Esophagus muscularis mucosa (tissue), 4 donors: ENCODE measurements at regions not wholly inside any gene's neighbourhood (a gene's known extent, or its start where the extent isn't known, plus 50 kb on each side); places are given as distances from the start of the nearest gene placed in this dataset.

Experiments used
- DNase-seq: peaks from one replicate; pipeline ENCODE4 v3.0.0-alpha.2; 2017; ENCODE audit errors: extremely low spot score
- H3K27ac ChIP-seq, 4 donors: fragments of 200-600 bp; sonication (generic); replicated peaks in 1 of 4; 1 replicate in 3 of 4; 2 replicates in 1 of 4; pipeline ENCODE4 v1.5.1; 2016 to 2019; ENCODE audit warnings: mild to moderate bottlenecking in 1 of 4
- H3K27me3 ChIP-seq, 4 donors: fragments of 200-600 bp; sonication (generic); one replicate each; pipeline versions ENCODE4 v1.5.1 to v1.6.0; 2016 to 2019
- H3K36me3 ChIP-seq, 4 donors: fragments of 200-600 bp; sonication (generic); one replicate each; pipeline ENCODE4 v1.5.1; 2016 to 2019
- H3K4me1 ChIP-seq, 4 donors: fragments of 200-600 bp; sonication (generic); one replicate each; pipeline ENCODE4 v1.5.1; 2016 to 2019
- H3K4me3 ChIP-seq, 4 donors: fragments of 200-600 bp; sonication (generic); 1 replicate in 2 of 4; 2 replicates in 2 of 4; pipeline ENCODE4 v1.5.1; 2016 to 2019; ENCODE audit warnings: mild to moderate bottlenecking in 4 of 4, moderate library complexity in 1 of 4
- H3K9me3 ChIP-seq, 4 donors: fragments of 200-600 bp; sonication (generic); 1 replicate in 3 of 4; 2 replicates in 1 of 4; pipeline ENCODE4 v1.5.1; 2016 to 2019
- CTCF ChIP-seq, 3 experiments: fragments of 200-600 bp in 2 of 3; fragments of 450-650 bp in 1 of 3; sonication (generic) in 2 of 3; IDR thresholded peaks; one replicate each; pipeline ENCODE4 v1.5.1; 2017 to 2019; ENCODE audit warnings: antibody characterized with exemption in 3 of 3, mild to moderate bottlenecking in 2 of 3, moderate library complexity in 1 of 3
- EP300 ChIP-seq: sonication (generic); formaldehyde crosslinking; IDR thresholded peaks from one replicate; pipeline ENCODE4 v1.6.1; 2017; ENCODE audit warnings: antibody characterized with exemption
- POLR2A ChIP-seq: fragments of 450-650 bp; IDR thresholded peaks from one replicate; pipeline ENCODE4 v1.6.1; 2017; ENCODE audit warnings: antibody characterized with exemption, moderate library complexity, mild to moderate bottlenecking, low read depth
- POLR2AphosphoS5 ChIP-seq, 2 donors: sonication (generic); formaldehyde crosslinking; IDR thresholded peaks; one replicate each; pipeline ENCODE4 v1.6.1; 2017; ENCODE audit warnings: antibody characterized with exemption in 2 of 2
- WGBS: methylation state at CpG from one replicate; pipeline ENCODE4 v1.1.5; 2018; 5-methylcytosine and 5-hydroxymethylcytosine counted together
- intact Hi-C: fragments of 100-400 bp; cut with DNase I; formaldehyde crosslinking; loops from one replicate; pipeline ENCODE4 v1.15.1; 2023

- no peaks in the 10 kb centered on the region for H3K9me3 ChIP-seq
- H3K27ac ChIP-seq, result no peak overlapping the region
- no peak overlapping the region for H3K4me3 ChIP-seq
- WGBS, result 97% methylated on average over 5 of the region's 5 CpGs
- H3K36me3 ChIP-seq, result no peaks in the 10 kb centered on the region
- peak; percentile 37 for DNase-seq
- intact Hi-C loops, result no loop called here
- TF ChIP-seq CTCF (IDR thresholded peaks at IDR 0.05), result no peak
- TF ChIP-seq EP300, result no peak
- no peak for TF ChIP-seq POLR2A
- TF ChIP-seq POLR2AphosphoS5 (IDR thresholded peaks at IDR 0.05), result no peak
- peaks cover 0 to 9% (median 6%) of the 10 kb centered on the region in 4 donors for H3K4me1 ChIP-seq
- H3K27me3 ChIP-seq, result peaks cover 0 to 27% (median 0%) of the 10 kb centered on the region in 4 donors
Measured at GRCh38 chr18:77654302-77654701, 404.7 kb downstream of the GALR1 start.

- intact Hi-C loops, result no loop called here
- WGBS, result 84% methylated on average over 28 of the region's 31 CpGs
- H3K27ac ChIP-seq, result no peak overlapping the region
- H3K27me3 ChIP-seq, result peaks cover 0 to 25% (median 0%) of the 10 kb centered on the region in 4 donors
- no peaks in the 10 kb centered on the region for H3K36me3 ChIP-seq
- DNase-seq, result peak; percentile 89
- TF ChIP-seq CTCF (IDR thresholded peaks at IDR 0.05) (no peak), EP300 (no peak), POLR2A (no peak), POLR2AphosphoS5 (IDR thresholded peaks at IDR 0.05) (no peak)
- H3K4me1 ChIP-seq, result no peaks in the 10 kb centered on the region
- no peaks in the 10 kb centered on the region for H3K9me3 ChIP-seq
- no peak overlapping the region for H3K4me3 ChIP-seq
Measured at GRCh38 chr18:77657651-77658298, 408.1 kb downstream of the GALR1 start.

GRCh38 chr18:77658299-77658662 is 408.6 kb downstream of the GALR1 start:
- 66% methylated on average over 7 of the region's 7 CpGs for WGBS
- no peak for TF ChIP-seq POLR2A
- no peak for TF ChIP-seq CTCF (IDR thresholded peaks at IDR 0.05)
- no peak for TF ChIP-seq POLR2AphosphoS5 (IDR thresholded peaks at IDR 0.05)
- TF ChIP-seq EP300, result no peak
- no peaks in the 10 kb centered on the region for H3K36me3 ChIP-seq
- H3K27me3 ChIP-seq, result peaks cover 0 to 25% (median 0%) of the 10 kb centered on the region in 4 donors
- no peak overlapping the region for H3K27ac ChIP-seq
- no peak overlapping the region for H3K4me3 ChIP-seq
- intact Hi-C loops, result no loop called here
- H3K9me3 ChIP-seq, result no peaks in the 10 kb centered on the region
- DNase-seq, result no peak
- no peaks in the 10 kb centered on the region for H3K4me1 ChIP-seq

- intact Hi-C loops, result no loop called here
- Histone ChIP-seq H3K4me1 (no peaks in the 10 kb centered on the region), H3K4me3 (no peak overlapping the region), H3K9me3 (no peaks in the 10 kb centered on the region), H3K27me3 (peaks cover 0 to 25% (median 0%) of the 10 kb centered on the region in 4 donors), H3K27ac (no peak overlapping the region), H3K36me3 (no peaks in the 10 kb centered on the region)
- peak; percentile 74 for DNase-seq
- 78% methylated on average over 5 of the region's 5 CpGs for WGBS
- TF ChIP-seq POLR2A (no peak), CTCF (IDR thresholded peaks at IDR 0.05) (no peak), EP300 (no peak), POLR2AphosphoS5 (IDR thresholded peaks at IDR 0.05) (no peak)
Measured at GRCh38 chr18:77658751-77659448, 409.3 kb downstream of the GALR1 start.
